Skin of body (tissue), 1 donor: ENCODE measurements at regions not wholly inside any gene's neighbourhood (a gene's known extent, or its start where the extent isn't known, plus 50 kb on each side); places are given as distances from the start of the nearest gene placed in this dataset.

ENCODE experiments used
- DNase-seq: peaks from one replicate; lab custom pipeline; 2025; lab: John Stamatoyannopoulos, UW

- DNase-seq, result peak; percentile 96
These were observed 132.2 kb upstream of the NPVF start for GRCh38 chr7:25360451-25360850.

DNA sequence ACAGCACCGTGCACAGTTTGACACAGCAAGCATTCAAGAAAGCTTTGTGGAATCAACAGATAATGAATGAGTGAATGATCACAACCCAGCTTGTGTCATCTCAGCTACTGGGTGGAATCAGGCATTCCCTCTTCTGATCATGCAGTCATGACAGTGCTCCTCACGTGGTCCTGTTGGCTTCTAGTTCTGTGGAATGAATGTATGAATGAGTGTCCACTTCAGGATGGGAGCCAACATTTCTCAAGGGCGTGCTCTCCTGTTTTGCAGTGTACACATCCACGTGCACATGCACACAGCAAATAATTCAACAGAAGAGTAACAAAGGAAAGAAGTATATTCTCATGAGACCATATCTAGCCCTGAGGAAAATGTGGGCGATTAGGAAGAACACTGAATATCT is 133.1 kb upstream of the NPVF start:
- DNase-seq, result no peak

DNA sequence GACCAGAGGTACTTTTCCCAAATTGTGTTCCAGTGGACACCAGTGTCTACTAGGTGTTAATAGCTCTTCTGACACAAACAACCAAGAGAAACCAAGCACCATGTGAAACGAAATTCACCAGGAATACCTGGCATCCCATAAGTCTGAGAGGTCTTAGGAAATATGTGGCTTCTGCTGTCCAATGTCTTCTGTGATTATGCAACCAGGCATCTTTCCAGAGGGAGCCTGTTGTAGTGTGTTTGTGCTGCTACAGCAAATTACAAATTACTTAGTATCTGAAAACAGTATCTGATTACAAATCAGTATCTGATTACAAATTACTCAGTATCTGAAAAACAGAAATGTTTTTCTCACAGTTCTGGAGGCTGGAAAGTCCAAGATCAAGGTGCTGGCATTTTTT is 133.6 kb upstream of the NPVF start:
- peak; percentile 22 for DNase-seq

DNA sequence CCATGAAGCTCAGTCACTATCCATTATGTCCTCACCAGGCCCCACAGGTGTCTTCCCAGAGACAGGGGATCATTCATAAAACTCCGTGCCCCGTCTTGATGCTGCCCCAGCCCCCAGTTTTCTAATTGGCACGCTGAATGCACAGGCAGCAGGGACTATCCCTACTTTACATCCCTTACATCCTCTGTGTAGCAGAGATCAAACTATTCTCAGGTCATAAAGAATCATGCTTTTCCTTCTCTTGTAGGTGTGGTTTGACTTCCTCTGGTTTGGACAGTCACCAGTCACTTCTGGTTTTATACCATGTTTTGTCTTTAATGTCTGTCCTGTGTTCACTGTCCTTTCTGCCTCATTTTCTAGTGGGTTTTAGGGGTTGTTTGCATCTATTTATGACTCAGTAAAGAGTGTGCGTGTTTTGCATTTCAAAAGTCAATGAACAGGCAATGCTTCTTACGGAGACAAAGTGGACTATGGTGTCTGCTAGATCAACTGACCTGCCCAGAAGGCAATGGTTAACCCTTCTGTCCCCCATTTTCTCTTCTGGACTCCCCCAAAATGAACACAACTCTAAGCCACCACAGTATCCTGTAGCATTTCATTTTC is 140.4 kb upstream of the NPVF start:
- no peak for DNase-seq

GRCh38 chr7:25369786-25370185 is 141.5 kb upstream of the NPVF start:
- peak; percentile 44 for DNase-seq

- DNase-seq, result no peak
These were observed 143.7 kb upstream of the NPVF start for GRCh38 chr7:25371972-25372371.

DNA sequence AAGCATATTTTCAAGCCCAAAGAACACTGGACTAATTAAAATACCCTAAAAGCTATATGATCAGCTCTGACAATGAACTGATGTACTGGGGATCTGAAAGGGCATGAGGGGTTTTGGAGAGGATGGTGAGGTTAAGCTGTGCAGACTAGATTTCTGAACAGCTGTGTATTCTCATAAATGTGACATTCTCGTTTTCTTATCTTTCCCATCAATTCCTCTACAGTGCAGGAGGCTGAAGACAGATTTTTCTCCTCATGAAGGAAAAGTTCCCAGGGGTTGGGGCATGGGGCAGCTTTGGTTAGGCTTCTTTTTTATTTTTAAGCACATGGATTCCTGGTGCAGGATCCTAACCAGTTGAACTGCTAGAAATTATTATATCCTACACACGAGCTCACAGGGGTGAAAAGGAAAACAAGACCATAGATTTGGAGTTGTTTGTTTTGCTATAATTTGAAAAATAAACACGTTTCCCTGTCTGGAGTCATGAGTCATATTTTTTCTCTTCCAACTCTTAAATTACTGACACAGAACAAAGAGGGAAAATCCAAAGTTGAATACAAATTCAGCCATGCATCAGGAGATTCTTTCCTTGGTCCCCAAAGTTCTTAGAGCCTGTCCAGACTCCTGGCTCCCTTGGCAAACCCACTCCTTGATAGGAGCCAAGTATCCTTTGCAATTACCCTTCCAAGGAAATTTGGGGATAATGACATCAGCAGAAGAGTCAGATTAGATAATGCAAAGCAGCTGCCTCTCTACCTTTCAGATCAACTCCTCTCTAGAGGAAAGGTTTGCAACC is 147.7 kb upstream of the NPVF start:
- peak; percentile 54 for DNase-seq

GRCh38 chr7:25379351-25380300 is 151.3 kb upstream of the NPVF start:
- DNase-seq, result peak; percentile 7

DNA sequence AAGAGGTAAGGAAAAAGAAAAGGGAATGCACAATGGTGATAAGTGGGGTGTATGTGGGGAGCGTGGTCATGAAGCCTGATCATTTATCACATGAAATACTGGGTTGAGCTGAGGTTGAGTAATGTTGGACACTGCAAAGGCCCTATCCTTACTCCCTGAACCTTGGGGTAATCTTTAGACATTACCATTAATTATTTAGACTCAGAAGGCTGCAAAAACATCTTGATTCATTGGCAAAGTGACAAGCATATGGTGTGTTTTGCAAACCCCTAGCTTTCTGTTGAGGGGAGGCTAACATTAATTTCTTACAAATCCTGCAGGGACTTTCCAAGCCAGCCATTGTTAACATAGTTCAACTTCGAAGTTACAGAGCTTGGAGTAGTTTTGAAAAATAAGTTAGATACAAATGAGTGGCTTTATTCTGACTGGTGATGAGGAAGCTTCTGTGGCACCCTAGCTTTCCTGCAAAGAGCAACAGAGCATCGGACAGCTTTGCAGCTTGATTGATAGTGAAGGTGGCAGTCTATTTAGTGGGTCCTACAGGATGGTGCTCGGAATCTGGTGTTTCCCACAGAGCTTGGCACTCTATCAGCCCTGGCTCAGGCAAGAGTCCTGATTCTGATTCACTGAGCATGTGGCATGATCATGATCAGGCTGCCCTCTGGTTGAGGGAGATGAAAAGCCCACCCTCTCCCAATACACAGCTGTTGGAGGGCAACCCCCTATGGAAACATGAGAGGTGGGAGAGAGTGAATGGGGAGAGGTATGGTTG is 153.7 kb upstream of the NPVF start:
- peak; percentile 63 for DNase-seq

DNA sequence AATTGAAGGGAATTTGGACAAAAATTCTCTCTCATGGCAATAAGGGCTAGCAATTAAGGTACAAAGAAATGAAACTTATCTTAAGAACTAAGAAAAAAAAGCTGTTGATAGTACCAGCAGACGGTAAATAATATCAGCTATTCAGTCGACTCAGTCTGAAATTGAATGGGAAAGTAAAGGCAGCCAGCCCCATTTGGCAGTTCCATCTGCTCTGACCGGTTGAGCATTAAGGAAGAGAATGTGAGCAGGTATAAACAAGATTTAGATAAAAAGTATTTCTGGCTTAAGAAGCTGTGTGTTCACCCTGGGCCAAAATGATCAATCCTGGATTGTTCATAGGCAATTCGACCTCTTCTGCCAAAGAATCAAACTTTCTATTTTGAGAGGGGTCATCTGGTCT is 154.6 kb upstream of the NPVF start:
- DNase-seq, result no peak

DNA sequence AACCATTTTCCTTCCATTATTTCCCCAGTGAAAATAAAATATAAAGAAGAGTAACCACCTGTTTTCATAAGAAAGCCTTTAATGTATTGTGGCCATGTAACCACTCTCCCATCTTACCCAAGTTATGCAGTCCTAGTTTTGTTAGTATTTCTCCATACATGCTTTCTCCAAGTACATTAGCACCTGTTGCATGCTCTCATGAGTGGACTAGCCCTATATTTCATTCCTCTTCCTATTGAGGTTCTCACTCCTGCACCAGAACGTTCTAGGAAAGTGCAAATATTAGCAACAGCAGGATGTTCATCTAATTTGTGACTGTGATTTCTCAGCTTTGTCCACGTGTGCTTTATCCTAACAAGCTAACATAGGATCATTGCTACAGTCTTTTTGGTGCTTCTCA is 155.1 kb upstream of the NPVF start:
- DNase-seq, result no peak

GRCh38 chr7:25384788-25385505 is 156.7 kb upstream of the NPVF start:
- peak; percentile 79 for DNase-seq

- peak; percentile 79 for DNase-seq
These were observed 157.3 kb upstream of the NPVF start for GRCh38 chr7:25385506-25386136.

- peak; percentile 90 for DNase-seq
These were observed 158.0 kb upstream of the NPVF start for GRCh38 chr7:25386311-25386744.

DNA sequence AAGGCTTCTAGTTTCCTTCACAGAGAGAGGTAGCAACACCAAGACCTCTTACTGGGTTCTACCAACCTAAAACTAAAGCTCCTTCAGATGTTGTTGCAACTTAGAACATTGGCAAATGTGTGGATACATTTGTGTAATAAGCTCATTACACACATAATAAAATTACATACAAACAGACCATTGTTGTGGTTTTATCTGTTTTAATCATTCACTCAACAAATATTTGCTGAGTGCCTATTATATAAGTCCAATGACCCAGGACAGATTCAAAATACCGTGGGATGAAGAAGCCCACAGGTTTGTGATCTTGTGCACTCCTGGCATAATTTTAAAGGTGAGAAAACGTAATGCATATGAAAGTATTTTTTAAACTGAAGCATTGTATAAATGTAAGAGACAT is 160.4 kb upstream of the NPVF start:
- DNase-seq, result no peak

DNA sequence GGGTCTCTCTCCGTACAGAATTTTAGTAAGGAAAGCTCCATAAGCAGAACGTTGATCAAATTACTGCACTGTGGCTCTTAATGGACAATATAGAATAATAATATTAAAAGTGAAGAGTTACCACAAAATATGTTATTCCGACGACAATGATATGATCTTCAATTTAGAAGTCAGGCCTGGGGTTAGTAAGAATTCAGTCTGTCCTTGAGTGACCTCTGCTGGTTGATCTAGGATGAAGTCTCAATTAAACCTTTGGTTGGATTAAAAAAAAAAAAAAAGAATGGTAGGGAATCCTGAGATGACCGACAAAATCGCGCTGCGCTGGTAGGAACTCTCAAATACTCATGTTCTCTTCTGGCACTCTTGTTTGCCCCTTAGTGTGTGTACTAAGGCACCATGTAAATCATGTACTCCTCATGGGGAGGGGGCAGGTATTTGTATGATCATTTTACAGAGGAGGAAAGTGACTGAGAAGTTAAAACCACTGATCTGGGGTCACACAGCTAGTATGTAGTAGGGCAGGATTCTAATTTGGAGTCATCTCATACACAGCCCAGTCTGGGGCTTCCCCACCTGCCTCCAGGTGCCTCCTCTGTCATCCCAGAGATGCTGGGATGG is 161.3 kb upstream of the NPVF start:
- DNase-seq, result peak; percentile 73

DNA sequence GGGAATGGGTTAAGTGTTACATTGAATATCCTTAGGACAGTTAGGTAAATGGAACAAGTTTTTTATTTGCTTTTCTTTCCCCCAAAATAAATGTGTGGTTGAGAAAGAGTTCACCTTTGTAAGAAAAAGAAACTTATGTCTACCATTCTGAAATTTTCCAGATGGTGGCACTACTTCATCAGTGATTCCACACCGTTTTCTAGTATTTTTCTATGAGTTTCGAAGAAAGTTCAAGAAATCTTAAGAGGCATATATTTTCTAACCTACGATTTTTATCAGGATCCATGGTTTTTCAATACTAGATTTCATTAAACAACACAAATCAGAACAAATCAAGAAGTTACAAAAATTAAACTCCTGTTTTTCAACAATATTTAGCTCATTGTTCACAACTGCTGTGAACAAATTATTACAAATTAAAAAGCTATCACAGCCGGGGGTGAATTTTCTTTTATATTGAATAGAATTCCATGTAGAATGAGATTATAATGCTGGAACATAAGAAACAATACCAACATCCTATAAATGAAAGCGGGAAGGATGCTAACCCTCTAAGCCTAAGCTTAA is 163.1 kb upstream of the NPVF start:
- DNase-seq, result peak; percentile 76

DNA sequence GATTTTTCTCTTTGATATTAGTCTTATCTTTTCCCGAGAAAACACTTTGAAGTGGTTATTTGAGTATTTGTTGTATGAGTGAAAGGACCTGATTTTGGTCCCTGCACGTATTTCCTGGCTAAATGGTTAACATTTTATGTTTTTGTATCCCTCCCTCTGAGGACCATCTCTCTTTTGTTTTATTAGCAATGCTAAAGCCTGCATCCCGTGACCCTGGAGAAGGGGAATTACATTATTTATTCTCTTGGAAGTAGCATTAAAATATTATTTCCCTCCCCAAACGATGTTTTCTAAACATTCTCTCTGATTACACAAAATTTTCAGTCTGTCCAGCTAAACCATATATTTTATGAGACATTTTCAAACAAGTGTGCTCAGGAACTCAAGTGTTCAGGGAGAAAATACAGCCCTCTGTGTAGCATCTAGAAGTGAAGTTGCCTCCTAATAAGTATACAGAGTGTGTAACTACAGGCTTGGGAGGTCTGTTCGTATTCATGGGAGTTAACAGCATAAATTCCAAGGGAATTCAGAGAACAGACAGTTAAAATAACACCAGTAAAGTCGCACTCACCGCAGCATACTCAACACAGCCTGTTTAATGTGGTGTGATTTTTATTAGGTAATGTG is 163.8 kb upstream of the NPVF start:
- DNase-seq, result no peak
